Prostate gland (tissue), 2 donors: ENCODE measurements at regions not wholly inside any gene's neighbourhood (a gene's known extent, or its start where the extent isn't known, plus 50 kb on each side); places are given as distances from the start of the nearest gene placed in this dataset.

Source experiments
- DNase-seq: peaks from one replicate; pipeline ENCODE4 v3.0.0-alpha.2; 2019; ENCODE audit warnings: low spot score
- H3K27ac ChIP-seq, 2 donors: fragments of 200-600 bp; sonication (generic); 2 replicates each; pipeline ENCODE4 v1.5.1; 2017 to 2019
- H3K27me3 ChIP-seq: fragments of 200-600 bp; sonication (generic); replicated peaks from 2 replicates; pipeline ENCODE4 v1.5.1; 2019; ENCODE audit not compliant: insufficient read depth
- H3K36me3 ChIP-seq, 2 donors: fragments of 200-600 bp; sonication (generic); 1 replicate in 1 of 2; 2 replicates in 1 of 2; pipeline versions ENCODE4 v1.5.1 to v1.8.1; 2017 to 2019
- H3K4me1 ChIP-seq: fragments of 200-600 bp; sonication (generic); replicated peaks from 2 replicates; pipeline ENCODE4 v1.5.1; 2019
- H3K4me3 ChIP-seq, 2 donors: fragments of 200-600 bp; sonication (generic); 2 replicates each; pipeline ENCODE4 v1.5.1; 2017 to 2019
- H3K9me3 ChIP-seq: fragments of 200-600 bp; sonication (generic); 2 replicates; pipeline ENCODE4 v1.5.1; 2017
- POLR2A ChIP-seq: fragments of 450-650 bp; IDR thresholded peaks from one replicate; pipeline ENCODE4 v1.6.1; 2016; ENCODE audit warnings: antibody characterized with exemption, mild to moderate bottlenecking
- POLR2AphosphoS5 ChIP-seq: sonication (generic); formaldehyde crosslinking; IDR thresholded peaks from one replicate; pipeline ENCODE4 v1.6.1; 2017; ENCODE audit warnings: antibody characterized with exemption
- WGBS: methylation state at CpG from one replicate; pipeline ENCODE4 v1.1.5; 2018; 5-methylcytosine and 5-hydroxymethylcytosine counted together
- intact Hi-C: fragments of 100-400 bp; cut with DNase I; formaldehyde crosslinking; loops from one replicate; pipeline ENCODE4 v1.14.2; 2022
- TF ChIP-seq, protein P1 (sequence below), 4 experiments: fragments of 200-600 bp in 2 of 4; fragments of 450-650 bp in 2 of 4; sonication (generic) in 2 of 4; IDR thresholded peaks; 1 replicate in 3 of 4; 2 replicates in 1 of 4; pipeline ENCODE4 v1.5.1; 2016 to 2019; ENCODE audit warnings: antibody characterized with exemption in 4 of 4, mild to moderate bottlenecking in 2 of 4, moderate library complexity in 2 of 4

DNA sequence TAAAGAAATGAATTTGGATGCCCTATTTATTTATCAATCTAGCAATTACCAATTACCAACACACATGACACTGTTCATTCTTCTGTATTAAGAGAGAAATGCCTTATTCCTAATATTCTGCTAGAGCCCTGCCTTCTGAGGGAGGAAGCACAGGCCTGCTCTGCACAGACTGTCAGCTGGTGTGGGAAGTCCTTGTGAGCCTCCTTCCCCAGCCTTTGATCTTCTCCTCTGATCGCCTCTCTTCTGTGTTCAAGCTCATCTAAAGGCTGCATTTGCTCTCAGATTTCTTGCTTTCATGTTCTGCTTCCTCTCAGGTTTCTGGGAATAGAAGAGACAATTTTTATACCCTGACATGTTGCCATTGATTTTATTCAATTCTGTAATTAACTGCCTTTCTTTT lies 290.6 kb upstream of the UMPS start:
- WGBS: 40% methylated on average over 1 of the region's 1 CpG
- Histone ChIP-seq H3K4me3 (no peak overlapping the region), H3K4me1 (no peaks in the 10 kb centered on the region), H3K27me3 (no peaks in the 10 kb centered on the region), H3K36me3 (no peaks in the 10 kb centered on the region), H3K27ac (no peak overlapping the region), H3K9me3 (no peaks in the 10 kb centered on the region)
- DNase-seq: no peak
- TF ChIP-seq, protein P1, sequence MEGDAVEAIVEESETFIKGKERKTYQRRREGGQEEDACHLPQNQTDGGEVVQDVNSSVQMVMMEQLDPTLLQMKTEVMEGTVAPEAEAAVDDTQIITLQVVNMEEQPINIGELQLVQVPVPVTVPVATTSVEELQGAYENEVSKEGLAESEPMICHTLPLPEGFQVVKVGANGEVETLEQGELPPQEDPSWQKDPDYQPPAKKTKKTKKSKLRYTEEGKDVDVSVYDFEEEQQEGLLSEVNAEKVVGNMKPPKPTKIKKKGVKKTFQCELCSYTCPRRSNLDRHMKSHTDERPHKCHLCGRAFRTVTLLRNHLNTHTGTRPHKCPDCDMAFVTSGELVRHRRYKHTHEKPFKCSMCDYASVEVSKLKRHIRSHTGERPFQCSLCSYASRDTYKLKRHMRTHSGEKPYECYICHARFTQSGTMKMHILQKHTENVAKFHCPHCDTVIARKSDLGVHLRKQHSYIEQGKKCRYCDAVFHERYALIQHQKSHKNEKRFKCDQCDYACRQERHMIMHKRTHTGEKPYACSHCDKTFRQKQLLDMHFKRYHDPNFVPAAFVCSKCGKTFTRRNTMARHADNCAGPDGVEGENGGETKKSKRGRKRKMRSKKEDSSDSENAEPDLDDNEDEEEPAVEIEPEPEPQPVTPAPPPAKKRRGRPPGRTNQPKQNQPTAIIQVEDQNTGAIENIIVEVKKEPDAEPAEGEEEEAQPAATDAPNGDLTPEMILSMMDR (IDR thresholded peaks at IDR 0.05): no peak
- TF ChIP-seq POLR2AphosphoS5 (no peak), POLR2A (no peak)
- intact Hi-C loops: no loop called here

- 89% methylated on average over 9 of the region's 9 CpGs for WGBS
- Histone ChIP-seq H3K27me3 (no peaks in the 10 kb centered on the region), H3K4me1 (no peaks in the 10 kb centered on the region), H3K36me3 (no peaks in the 10 kb centered on the region), H3K4me3 (no peak overlapping the region), H3K9me3 (no peaks in the 10 kb centered on the region), H3K27ac (no peak overlapping the region)
- intact Hi-C loops: no loop called here
- TF ChIP-seq POLR2A (no peak), POLR2AphosphoS5 (no peak)
- TF ChIP-seq, protein P1 (IDR thresholded peaks at IDR 0.05): no peak
- DNase-seq: no peak
Observed at GRCh38 chr3:124441766-124442165, 288.5 kb upstream of the UMPS start.

- WGBS: 88% methylated on average over 2 of the region's 2 CpGs
- no peak for DNase-seq
- no peak overlapping the region for H3K27ac ChIP-seq
- H3K4me1 ChIP-seq: no peaks in the 10 kb centered on the region
- TF ChIP-seq POLR2A: no peak
- no peaks in the 10 kb centered on the region for H3K27me3 ChIP-seq
- no peaks in the 10 kb centered on the region for H3K36me3 ChIP-seq
- H3K4me3 ChIP-seq: no peak overlapping the region
- intact Hi-C loops: no loop called here
- no peaks in the 10 kb centered on the region for H3K9me3 ChIP-seq
Observed at GRCh38 chr3:124442463-124442862, 287.8 kb upstream of the UMPS start.

GRCh38 chr3:124443446-124443845 lies 286.8 kb upstream of the UMPS start:
- intact Hi-C loops: no loop called here
- 100% methylated on average over 1 of the region's 1 CpG for WGBS

GRCh38 chr3:124444075-124444474 lies 286.2 kb upstream of the UMPS start:
- no peak for DNase-seq
- 89% methylated on average over 2 of the region's 2 CpGs for WGBS
- TF ChIP-seq, protein P1 (IDR thresholded peaks at IDR 0.05): no peak
- TF ChIP-seq POLR2A: no peak
- TF ChIP-seq POLR2AphosphoS5: no peak
- H3K4me3 ChIP-seq: no peak overlapping the region
- H3K27ac ChIP-seq: no peak overlapping the region
- H3K9me3 ChIP-seq: no peaks in the 10 kb centered on the region
- H3K27me3 ChIP-seq: no peaks in the 10 kb centered on the region
- intact Hi-C loops: no loop called here
- no peaks in the 10 kb centered on the region for H3K4me1 ChIP-seq
- no peaks in the 10 kb centered on the region for H3K36me3 ChIP-seq

More at GRCh38 chr3:124443446-124443845, 286.8 kb upstream of the UMPS start:
- Histone ChIP-seq H3K27me3 (no peaks in the 10 kb centered on the region), H3K9me3 (no peaks in the 10 kb centered on the region), H3K36me3 (no peaks in the 10 kb centered on the region), H3K4me3 (no peak overlapping the region), H3K4me1 (no peaks in the 10 kb centered on the region), H3K27ac (no peak overlapping the region)
- DNase-seq: no peak
- TF ChIP-seq, protein P1 (IDR thresholded peaks at IDR 0.05): no peak
- no peak for TF ChIP-seq POLR2AphosphoS5
- no peak for TF ChIP-seq POLR2A
